Tongue (tissue), 1 donor: ENCODE measurements at regions not wholly inside any gene's neighbourhood (a gene's known extent, or its start where the extent isn't known, plus 50 kb on each side); places are given as distances from the start of the nearest gene placed in this dataset.

Source experiments
- DNase-seq: peaks from one replicate; pipeline ENCODE4 v3.0.0-alpha.2; 2015

- no peak for DNase-seq
These were observed 420.9 kb downstream of the IRX2 start for GRCh38 chr5:2330325-2331130.

DNA sequence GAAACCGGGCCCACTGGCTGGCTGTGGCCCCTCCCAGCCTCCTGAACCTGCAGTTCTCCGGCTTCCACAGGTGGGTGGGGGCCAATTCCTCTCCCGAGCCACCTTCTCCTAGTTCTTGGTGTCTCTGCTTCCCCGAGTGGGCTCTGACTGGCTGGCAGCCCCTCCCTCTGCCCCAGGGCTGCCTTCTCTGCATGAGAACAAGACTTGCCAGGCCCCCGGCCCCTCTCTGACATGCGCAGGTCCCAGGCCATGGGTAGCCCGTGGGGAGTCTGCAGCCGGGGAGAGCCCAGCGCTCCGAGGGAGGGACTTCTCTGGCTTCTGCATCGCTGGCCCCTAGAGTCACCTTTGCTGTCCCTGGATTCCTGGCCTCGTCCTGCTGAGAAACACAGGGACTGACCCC, 421.7 kb downstream of the IRX2 start:
- no peak for DNase-seq

DNA sequence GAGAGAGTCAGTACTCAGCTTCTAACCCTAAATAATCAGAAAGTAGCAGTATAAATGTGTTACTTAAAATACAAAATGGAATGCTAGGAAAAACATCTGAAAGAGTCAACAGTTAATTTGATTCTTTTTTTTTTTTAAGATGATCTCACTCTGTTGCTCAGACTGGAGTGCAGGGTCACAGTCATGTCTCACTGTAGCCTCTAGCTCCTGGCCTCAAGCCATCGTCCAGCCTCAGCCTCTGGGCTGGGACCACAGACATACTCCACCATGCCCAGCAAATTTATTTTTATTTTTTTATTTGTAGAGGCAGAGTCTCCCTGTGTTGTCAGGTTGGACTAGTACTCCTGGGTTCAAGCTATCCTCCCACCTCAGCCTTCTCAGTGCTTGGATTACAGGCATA, 424.9 kb downstream of the IRX2 start:
- DNase-seq, result peak; percentile 24

DNA sequence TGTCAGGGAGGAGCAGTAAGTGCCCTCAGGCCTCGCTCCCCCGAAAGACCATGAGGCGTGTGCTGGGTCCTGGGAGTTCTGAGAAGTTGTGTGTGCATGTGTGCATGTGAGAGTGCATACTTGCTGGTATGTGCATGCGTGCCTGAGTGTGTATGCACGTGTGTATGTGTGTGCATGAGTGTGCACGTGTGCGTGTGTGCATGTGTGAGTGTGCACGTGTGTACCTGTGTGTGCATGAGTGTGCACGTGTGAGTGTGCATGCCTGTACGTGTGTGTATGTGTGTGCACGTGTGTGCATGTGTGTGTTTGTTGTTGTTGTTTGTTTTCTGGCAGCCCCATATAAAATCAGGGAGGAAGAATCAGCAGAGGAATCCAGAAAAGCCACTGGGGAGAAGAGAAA, 426.7 kb downstream of the IRX2 start:
- no peak for DNase-seq

- DNase-seq, result no peak
These were observed 430.9 kb downstream of the IRX2 start for GRCh38 chr5:2320611-2321010.

DNA sequence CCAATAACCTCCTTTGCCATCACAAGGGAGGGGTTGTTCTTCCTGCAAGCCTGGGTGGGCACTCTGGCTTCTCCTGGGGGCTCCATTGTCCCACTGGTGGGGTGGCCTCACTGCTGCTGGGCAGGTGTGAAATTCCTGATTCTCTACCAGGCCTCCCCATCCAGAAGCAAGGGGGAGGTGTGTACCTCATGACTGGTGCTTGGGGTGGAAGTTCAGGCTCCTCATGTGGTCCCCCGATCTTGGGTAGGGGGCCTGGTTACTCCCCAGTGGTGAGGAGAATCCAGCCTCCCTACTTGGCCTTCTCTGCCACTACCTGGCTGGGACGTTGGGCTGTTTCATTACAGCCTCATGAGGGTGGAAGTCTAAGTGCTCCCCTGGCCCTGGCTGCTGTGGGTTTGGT, 433.9 kb downstream of the IRX2 start:
- no peak for DNase-seq

DNA sequence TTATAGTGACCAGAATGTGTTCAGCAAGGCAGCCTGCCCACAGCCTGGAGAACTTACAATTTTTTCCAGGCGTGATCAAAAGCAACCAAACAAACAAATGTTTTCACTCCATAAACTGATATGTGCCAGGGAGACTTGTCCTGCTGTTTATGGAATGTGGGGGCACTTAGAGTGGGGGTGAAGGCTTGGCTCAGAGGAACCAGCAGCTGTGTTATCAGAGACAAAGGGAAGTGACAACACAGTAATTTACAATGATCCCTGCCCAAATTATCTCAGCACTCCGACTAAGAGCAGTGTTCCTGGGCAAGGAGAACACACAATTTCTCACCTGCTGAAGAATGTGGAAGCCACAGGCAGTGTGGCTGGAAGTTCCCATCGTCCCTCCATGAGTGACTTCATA, 429.1 kb upstream of the IRX4 start:
- DNase-seq, result no peak

- no peak for DNase-seq
These were observed 428.2 kb upstream of the IRX4 start for GRCh38 chr5:2310946-2311345.

GRCh38 chr5:2307631-2308030, 424.9 kb upstream of the IRX4 start:
- DNase-seq, result no peak

DNA sequence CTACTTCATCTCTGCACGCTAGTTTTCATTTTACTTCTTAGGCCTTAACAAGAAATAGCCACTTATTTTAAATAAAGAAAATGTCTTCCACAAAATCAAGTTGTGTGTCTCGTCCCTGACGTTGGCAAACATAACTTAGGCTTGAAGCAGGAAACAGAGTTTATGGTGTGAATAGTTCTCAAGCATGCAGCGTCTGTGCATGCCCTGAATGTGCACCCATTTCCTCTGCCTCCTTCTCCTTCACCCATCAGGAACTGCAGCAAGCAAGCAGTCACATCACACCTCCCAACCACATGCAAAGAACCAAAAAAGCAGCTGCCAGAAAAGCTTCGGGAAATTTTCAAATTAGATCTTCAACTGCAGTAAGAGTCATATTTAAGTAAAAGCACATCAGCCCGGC, 424.0 kb upstream of the IRX4 start:
- DNase-seq, result no peak

GRCh38 chr5:2303431-2304100, 420.8 kb upstream of the IRX4 start:
- peak; percentile 43 for DNase-seq

- DNase-seq, result no peak
These were observed 419.4 kb upstream of the IRX4 start for GRCh38 chr5:2302169-2302568.

DNA sequence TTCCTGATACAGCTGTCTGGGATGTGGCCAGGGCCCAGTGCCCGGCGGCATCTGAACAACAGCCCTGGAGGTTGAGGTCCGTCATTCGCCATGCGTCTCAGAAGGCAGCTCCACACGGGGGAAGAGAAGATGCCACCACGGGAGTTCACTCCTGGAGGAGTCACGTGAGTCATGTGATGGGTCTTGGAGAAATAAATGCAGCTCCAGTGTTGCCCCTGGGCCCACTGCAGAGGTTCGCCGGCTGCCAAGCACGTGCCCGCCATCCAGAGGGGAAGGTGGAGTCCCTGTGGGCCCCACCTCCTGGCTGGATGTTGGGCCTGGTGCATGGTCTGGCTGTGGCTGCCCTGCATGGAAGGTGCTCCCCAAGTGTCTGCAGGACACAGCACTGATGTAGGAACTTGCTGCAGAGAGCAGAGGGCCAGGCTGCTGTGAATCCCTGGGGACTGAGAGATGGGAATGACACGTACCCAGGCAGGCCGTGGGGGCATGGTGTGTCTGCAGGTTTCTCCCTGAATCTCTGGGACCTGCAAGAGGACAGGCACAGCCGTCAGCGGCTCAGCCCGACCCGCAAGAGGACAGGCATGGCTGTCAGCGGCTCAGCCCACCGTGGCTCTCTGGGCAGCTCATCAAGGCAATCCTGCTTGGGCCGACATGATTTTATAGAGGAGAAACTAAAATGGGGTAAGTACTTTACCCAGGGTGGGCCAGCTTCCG, 418.3 kb upstream of the IRX4 start:
- DNase-seq, result no peak

DNA sequence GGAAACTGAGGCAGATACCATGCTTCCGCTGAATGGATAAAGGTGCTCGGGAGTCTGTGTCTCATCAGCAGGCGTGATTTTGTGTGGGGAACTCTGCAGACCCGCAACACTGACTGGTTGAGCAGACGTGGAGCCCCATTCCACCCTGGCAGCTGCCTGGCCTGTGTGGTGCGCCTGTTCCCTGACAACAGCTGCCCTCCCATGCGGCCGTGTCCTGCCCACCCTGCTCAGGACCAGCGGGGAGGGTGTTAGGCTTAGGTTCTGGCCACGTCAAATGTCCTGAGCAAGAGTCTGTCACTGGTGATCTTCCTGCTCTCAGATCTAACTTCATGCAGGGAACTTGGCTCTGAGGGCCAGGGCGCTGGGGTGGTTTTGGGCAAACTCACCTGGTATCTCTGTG, 417.7 kb upstream of the IRX4 start:
- peak; percentile 28 for DNase-seq

DNA sequence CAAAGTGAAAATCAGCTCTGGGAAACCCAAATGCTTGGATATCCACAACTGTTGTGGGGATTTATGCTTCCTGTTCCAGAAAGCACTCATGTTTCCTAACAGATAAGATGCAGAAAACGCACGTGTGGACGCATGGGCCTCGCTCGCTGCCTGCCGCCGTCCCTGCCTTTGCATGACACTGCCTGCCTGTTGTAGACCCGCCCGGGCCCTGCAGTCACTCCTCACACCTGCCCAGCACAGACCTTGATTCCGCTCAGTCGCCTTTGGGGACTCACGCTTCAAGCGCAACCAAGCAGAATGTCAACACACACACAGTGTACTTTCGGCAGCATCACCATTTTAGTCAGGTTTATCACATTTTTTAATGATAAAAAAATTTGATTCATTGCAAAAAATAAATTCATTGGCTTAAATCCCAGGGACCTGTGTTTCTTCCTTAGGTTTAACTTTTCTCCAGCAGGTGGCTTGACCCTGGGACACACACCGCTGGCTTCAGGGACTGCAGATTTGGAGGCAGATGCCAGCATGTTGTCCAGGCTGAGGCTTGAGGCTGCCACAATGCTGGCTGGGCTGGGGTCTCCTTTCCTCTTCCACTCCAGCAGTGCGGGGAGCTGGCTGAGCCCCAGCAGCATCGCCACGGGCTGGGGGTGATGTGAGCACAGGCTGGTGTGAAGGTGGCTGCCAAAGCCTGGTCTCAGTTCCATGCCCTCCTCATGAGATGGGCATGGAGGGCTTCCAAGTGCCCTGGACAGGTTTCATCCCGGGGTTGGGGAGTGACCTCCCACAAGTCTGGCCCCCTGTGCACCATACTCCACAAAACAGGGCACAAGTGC, 416.9 kb upstream of the IRX4 start:
- DNase-seq, result peak; percentile 24

DNA sequence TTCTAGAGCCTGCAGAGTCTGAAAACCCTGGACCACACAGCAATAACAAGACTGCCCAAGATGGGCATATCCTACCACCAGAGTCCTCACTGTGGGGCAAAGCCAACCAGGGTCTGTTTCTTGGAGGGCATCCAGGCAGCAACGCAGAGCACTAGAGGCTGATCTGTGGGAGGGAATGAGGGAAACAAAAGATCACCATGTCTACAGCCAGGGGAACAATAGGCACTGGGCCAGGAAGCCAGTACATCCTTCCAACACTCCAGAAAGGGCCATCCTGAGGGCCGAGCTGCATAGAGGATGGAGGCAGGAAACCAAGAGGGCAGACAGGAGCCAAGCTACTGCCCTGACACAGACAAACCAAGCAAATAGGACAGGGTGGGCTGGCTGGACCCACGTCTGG, 416.1 kb upstream of the IRX4 start:
- peak; percentile 19 for DNase-seq

- no peak for DNase-seq
These were observed 415.3 kb upstream of the IRX4 start for GRCh38 chr5:2297991-2298390.

DNA sequence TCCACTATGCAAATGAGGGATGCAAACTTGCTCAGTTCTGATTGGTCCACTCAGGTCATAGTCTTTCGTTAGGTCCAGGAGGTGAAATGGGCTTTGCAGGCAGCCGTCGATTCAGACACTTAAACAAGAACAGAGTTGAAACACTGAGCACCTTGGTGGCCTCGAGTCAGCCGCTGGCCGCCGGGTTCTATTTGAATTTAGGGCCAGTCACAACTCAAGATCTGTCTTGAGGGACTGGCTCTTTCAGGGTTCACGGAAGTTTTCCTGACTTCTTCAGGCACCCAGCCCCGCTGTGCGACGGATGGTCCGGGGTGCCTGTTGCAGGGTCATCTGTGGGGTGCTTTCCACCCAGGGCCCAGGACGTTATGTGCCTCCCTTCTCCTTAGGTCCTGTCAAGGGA, 412.8 kb upstream of the IRX4 start:
- no peak for DNase-seq

DNA sequence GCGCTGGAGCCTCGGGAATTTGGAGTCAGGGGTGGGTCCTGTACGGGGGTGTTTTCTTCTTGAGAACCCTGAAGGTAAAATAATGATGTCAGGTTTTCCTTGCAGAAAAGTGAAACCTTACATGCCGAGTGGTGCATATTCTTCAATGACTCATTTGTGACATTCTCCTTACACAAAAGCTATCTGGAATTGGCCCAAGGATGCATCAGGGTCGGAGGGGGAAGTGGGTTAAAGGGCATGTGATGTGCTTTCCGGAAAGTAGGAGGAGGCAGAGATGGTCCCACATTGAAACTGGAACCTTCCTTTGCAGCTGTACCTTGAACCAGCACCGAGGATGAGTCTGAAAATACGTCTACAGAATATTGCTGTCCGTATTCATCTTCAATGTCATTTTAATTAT, 411.2 kb upstream of the IRX4 start:
- no peak for DNase-seq

DNA sequence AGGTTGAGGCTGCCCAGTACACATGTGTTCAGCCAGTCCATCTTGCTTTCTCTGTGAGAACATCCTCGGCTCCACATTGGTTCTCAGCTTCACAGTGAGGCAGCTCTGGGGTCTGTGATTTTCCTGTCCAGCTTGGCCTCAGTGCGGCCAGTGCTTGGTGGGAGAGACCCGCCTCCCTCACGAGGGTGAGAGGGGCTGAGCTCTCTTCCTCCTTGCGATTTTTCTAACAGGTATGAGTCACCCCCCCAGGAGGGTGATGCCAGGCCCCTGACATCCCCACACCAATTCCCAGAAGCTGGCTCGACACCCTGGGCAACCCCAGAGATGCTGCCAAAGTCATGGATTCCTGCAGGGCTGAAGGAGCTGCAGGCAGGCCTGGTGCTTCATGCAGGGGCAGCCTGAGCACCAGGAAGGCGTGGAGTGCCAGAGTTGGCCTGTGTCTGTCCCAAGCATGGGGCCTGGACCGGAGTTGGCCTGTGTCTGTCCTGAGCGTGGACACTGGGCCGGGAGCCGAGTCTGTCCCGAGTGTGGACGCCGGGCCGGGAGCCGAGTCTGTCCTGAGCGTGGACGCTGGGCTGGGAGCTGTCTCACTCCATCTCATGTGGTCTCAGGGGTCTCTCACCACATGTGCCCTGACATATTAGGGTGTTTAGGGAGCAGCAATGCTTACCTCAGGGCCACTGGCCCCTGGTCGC, 408.6 kb upstream of the IRX4 start:
- no peak for DNase-seq

- DNase-seq, result no peak
These were observed 406.7 kb upstream of the IRX4 start for GRCh38 chr5:2289380-2289779.

GRCh38 chr5:2288968-2289367, 406.2 kb upstream of the IRX4 start:
- DNase-seq, result no peak
